ENCODE measurements at regions not wholly inside any gene's neighbourhood (a gene's known extent, or its start where the extent isn't known, plus 50 kb on each side); places are given as distances from the start of the nearest gene placed in this dataset.

DNA sequence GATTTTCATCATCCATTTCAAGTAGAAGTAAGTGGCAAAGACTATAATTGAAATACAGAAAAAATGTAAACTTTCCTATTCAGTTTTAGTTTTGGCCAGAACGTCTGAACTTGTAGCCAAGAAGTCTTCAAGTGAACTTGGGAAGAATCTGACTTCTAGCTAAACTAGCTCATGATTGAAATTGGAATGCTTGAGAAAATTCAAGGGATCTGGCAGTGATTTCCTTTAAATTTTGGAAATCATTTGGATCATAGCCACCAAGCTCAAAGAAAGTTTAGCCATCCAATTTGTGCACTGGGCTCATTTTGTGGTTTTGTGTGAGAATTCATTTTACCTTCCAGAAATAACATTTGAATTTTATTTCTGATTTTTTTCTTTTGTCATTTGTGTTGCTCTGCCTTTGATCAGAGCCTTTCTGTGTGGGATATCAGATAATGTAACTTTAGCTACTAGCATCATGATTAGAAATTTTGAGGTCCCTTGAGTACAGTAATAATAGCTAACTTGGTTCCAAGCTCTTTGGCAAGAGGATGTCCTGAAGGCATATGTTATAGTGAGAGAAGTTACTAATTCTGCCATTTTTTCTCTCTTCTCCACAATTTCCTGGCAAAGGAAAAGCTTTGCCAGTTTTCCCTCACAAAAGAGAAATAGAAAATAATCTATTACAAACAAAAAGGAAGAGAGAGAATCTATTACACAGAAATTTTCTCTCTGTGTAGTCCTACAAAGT is 2123.7 kb upstream of the RAG2 start:
- Histone ChIP-seq H3K9ac (no peak overlapping the region), H3K27me3 (ENCODE audit: control insufficient read depth, insufficient read depth, low read length) (no peaks in the 10 kb centered on the region), H3K79me2 (no peaks in the 10 kb centered on the region), H3K4me2 (ENCODE audit: low read length) (no peak overlapping the region), H3K27ac (no peak overlapping the region), H2AFZ (no peak overlapping the region), H3K9me3 (ENCODE audit: control insufficient read depth, low read length) (no peaks in the 10 kb centered on the region), H3K4me3 (ENCODE audit: low read depth, low read length) (no peak overlapping the region), H3K36me3 (ENCODE audit: control insufficient read depth, insufficient read depth, low read length) (no peaks in the 10 kb centered on the region), H3K4me1 (no peaks in the 10 kb centered on the region)
- no peak for TF ChIP-seq CTCF (IDR thresholded peaks at IDR 0.05)

DNA sequence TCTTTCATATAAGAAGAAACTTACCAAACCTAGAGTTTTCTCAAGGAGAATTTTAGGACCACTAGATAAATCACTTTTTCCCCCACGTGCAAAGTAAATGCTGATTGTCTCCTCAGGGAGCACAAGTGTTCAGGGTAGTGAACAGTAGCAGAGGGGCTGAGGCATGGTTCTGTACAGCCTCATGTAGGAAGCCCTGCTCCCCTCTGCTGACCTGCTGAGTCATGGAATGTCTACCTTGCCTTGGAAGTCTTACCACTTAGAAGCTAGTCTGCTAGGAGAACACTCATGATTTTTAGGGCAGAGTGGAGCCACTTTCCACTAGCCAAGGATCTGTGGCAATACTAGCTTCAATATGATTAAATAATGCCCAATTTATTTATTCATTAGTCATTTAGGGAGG is 2120.6 kb upstream of the RAG2 start:
- Histone ChIP-seq H3K79me2 (no peaks in the 10 kb centered on the region), H3K36me3 (ENCODE audit: control insufficient read depth, insufficient read depth, low read length) (no peaks in the 10 kb centered on the region), H3K4me2 (ENCODE audit: low read length) (no peak overlapping the region), H3K9ac (no peak overlapping the region), H2AFZ (no peak overlapping the region), H3K4me3 (ENCODE audit: low read depth, low read length) (no peak overlapping the region), H3K9me3 (ENCODE audit: control insufficient read depth, low read length) (no peaks in the 10 kb centered on the region), H3K27ac (no peak overlapping the region), H3K4me1 (no peaks in the 10 kb centered on the region), H3K27me3 (ENCODE audit: control insufficient read depth, insufficient read depth, low read length) (no peaks in the 10 kb centered on the region)
- no peak for TF ChIP-seq CTCF (IDR thresholded peaks at IDR 0.05)

DNA sequence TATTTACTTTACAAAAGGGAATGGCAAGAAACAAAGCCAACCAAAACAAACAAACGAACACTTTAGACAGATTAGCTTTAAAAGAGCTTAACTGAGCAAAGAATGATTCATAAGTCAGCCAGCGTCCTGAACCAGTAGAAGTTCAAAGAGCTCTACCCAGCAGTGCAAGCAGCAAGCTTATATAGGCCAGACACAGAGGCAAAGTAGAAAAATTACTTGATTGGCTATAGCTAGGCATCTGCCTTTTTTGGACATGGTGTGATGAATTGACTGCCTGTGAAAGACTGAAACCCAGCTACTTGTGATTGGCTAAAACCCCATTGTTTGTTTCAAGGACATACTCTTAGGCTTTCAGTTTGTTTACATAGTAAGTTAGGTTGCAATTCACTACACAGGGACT is 2120.0 kb upstream of the RAG2 start:
- Histone ChIP-seq H3K27me3 (ENCODE audit: control insufficient read depth, insufficient read depth, low read length) (no peaks in the 10 kb centered on the region), H3K4me2 (ENCODE audit: low read length) (no peak overlapping the region), H3K79me2 (no peaks in the 10 kb centered on the region), H3K9me3 (ENCODE audit: control insufficient read depth, low read length) (no peaks in the 10 kb centered on the region), H2AFZ (no peak overlapping the region), H3K36me3 (ENCODE audit: control insufficient read depth, insufficient read depth, low read length) (no peaks in the 10 kb centered on the region), H3K4me1 (no peaks in the 10 kb centered on the region), H3K9ac (no peak overlapping the region), H3K27ac (no peak overlapping the region), H3K4me3 (ENCODE audit: low read depth, low read length) (no peak overlapping the region)
- TF ChIP-seq CTCF (IDR thresholded peaks at IDR 0.05), result no peak

- Histone ChIP-seq H3K4me2 (ENCODE audit: low read length) (no peak overlapping the region), H3K9me3 (ENCODE audit: control insufficient read depth, low read length) (no peaks in the 10 kb centered on the region), H3K79me2 (no peaks in the 10 kb centered on the region), H2AFZ (no peak overlapping the region), H3K27ac (no peak overlapping the region), H3K4me3 (ENCODE audit: low read depth, low read length) (no peak overlapping the region), H3K36me3 (ENCODE audit: control insufficient read depth, insufficient read depth, low read length) (no peaks in the 10 kb centered on the region), H3K9ac (no peak overlapping the region), H3K27me3 (ENCODE audit: control insufficient read depth, insufficient read depth, low read length) (no peaks in the 10 kb centered on the region), H3K4me1 (no peaks in the 10 kb centered on the region)
- no peak for TF ChIP-seq CTCF (IDR thresholded peaks at IDR 0.05)
Observed at GRCh38 chr11:38711110-38711509, 2113.1 kb upstream of the RAG2 start.

DNA sequence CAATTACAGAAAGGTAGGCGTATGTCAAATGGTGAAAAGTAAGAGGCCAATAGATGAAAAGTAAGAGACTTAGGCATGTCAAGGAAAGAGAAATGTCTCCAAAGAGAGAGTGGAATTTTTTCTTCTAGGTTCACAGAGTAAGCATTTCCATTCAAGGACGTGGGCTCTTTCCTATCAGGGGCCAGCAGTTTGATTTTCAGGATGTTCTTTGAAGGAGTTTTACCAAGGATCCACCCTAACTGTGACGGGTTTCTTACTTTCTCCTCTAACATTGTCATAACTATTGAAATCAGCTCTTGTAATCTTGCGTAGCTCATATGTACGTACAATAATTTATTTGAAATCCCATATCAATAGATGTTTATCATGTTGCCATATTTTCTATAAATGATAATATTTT is 2112.2 kb upstream of the RAG2 start:
- TF ChIP-seq CTCF (IDR thresholded peaks at IDR 0.05), result no peak
- no peak overlapping the region for H3K9ac ChIP-seq

More for the DNA sequence above, 2112.2 kb upstream of the RAG2 start:
- H3K79me2 ChIP-seq, result no peaks in the 10 kb centered on the region
- no peak overlapping the region for H3K27ac ChIP-seq
- H3K9me3 ChIP-seq (ENCODE audit: control insufficient read depth, low read length), result no peaks in the 10 kb centered on the region
- no peak overlapping the region for H2AFZ ChIP-seq
- no peaks in the 10 kb centered on the region for H3K36me3 ChIP-seq (ENCODE audit: control insufficient read depth, insufficient read depth, low read length)
- H3K4me2 ChIP-seq (ENCODE audit: low read length), result no peak overlapping the region
- H3K4me1 ChIP-seq, result no peaks in the 10 kb centered on the region
- H3K27me3 ChIP-seq (ENCODE audit: control insufficient read depth, insufficient read depth, low read length), result no peaks in the 10 kb centered on the region
- no peak overlapping the region for H3K4me3 ChIP-seq (ENCODE audit: low read depth, low read length)
